ENCODE measurements at regions not wholly inside any gene's neighbourhood (a gene's known extent, or its start where the extent isn't known, plus 50 kb on each side); places are given as distances from the start of the nearest gene placed in this dataset.

- 2% methylated on average over 60 of the region's 60 CpGs for WGBS
- peaks cover 5 to 15% (median 10%) of the 10 kb centered on the region in 4 donors for H3K4me1 ChIP-seq (ENCODE audit: control insufficient read depth in 4 of 4, insufficient read depth in 4 of 4, low read length in 3 of 4)
- H3K36me3 ChIP-seq (ENCODE audit: control insufficient read depth in 4 of 4, insufficient read depth in 3 of 4, low read depth in 1 of 4, low read length in 3 of 4), result no peaks in the 10 kb centered on the region
- H3K27me3 ChIP-seq (ENCODE audit: control insufficient read depth in 4 of 4, insufficient read depth in 4 of 4, low read length in 3 of 4), result peaks cover 0 to 2% (median 0%) of the 10 kb centered on the region in 4 donors
- H3K27ac ChIP-seq (ENCODE audit: low read depth in 1 of 2, low read length in 2 of 2), result peak overlapping the region; percentile 67 to 73
- no peaks in the 10 kb centered on the region for H3K9me3 ChIP-seq (ENCODE audit: control insufficient read depth in 4 of 4, low read length in 3 of 4)
- peak overlapping the region; percentile 23 to 65 (median 59) for H3K4me3 ChIP-seq (ENCODE audit: low read depth in 1 of 3, low read length in 3 of 3)
- peak in 1 of 2 donors; percentile 83 for TF ChIP-seq EGR1 (IDR thresholded peaks at IDR 0.05; ENCODE audit: low read depth in 2 of 2)
- no peak for TF ChIP-seq JUND (IDR thresholded peaks at IDR 0.05)
- peak; percentile 39 for DNase-seq (ENCODE audit: low spot score)
- no peak overlapping the region for H3K9ac ChIP-seq (ENCODE audit: low read depth in 1 of 2, low read length in 2 of 2)
These were observed 109.4 kb downstream of the KCTD15 start for GRCh38 chr19:33905937-33906577.

DNA sequence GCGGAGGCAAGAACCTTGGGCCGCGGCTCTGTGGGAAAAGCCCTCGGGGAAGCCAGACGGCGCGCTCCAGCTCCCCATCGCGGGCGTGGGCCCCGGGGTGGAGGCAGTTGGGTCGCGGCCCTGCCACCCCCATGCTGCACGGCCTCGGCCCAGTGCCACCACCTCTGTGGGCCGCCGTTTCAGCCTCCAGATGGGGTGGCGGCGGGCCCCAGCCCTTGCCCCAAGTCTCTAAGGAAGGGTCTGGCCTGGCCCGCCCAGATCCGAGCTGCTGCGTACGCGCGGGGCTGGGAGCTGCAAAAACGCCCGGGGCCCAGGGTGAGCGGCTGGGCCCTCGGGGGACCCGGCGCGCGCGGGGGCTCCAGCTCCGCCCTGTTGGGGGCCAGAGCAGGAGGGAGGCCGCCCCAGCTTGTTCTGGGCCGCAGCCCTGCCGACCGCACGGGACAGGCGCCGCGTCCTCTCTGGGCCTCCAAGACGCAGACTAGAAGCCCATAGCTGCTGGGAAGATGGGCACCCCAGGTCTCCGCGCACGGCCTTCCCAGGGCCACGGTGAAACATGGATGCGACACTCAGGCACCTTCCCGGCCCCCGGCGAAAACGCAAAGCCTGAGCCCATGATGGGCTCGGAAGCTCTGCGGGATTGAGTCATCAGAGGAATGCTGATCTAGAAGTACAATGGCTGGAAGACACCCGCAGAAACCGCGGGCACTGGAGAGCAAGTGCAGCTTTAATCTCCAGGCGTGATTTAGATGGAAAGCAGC is 110.1 kb downstream of the KCTD15 start:
- Histone ChIP-seq H3K4me1 (ENCODE audit: control insufficient read depth in 4 of 4, insufficient read depth in 4 of 4, low read length in 3 of 4) (peaks cover 2 to 12% (median 7%) of the 10 kb centered on the region in 4 donors), H3K27ac (ENCODE audit: low read depth in 1 of 2, low read length in 2 of 2) (peak overlapping the region; percentile 19 to 23), H3K4me3 (ENCODE audit: low read depth in 1 of 3, low read length in 3 of 3) (peak overlapping the region in 2 of 3 donors; percentile 23 to 65), H3K9ac (ENCODE audit: low read depth in 1 of 2, low read length in 2 of 2) (no peak overlapping the region), H3K27me3 (ENCODE audit: control insufficient read depth in 4 of 4, insufficient read depth in 4 of 4, low read length in 3 of 4) (peaks cover 0 to 2% (median 0%) of the 10 kb centered on the region in 4 donors), H3K9me3 (ENCODE audit: control insufficient read depth in 4 of 4, low read length in 3 of 4) (no peaks in the 10 kb centered on the region), H3K36me3 (ENCODE audit: control insufficient read depth in 4 of 4, insufficient read depth in 3 of 4, low read depth in 1 of 4, low read length in 3 of 4) (no peaks in the 10 kb centered on the region)
- TF ChIP-seq GABPA (IDR thresholded peaks at IDR 0.05 in 1 of 2, conservative IDR thresholded peaks at IDR 0.05 in 1 of 2), result no peak
- TF ChIP-seq RXRA (IDR thresholded peaks at IDR 0.05), result no peak
- TF ChIP-seq EGR1 (IDR thresholded peaks at IDR 0.05; ENCODE audit: low read depth in 2 of 2), result no peak
- TF ChIP-seq YY1 (IDR thresholded peaks at IDR 0.05), result no peak
- TF ChIP-seq FOXA2 (IDR thresholded peaks at IDR 0.05), result no peak
- WGBS, result 14% methylated on average over 59 of the region's 59 CpGs
- no peak for DNase-seq (ENCODE audit: low spot score)

GRCh38 chr19:33910922-33911321 is 114.3 kb downstream of the KCTD15 start:
- 88% methylated on average over 7 of the region's 7 CpGs for whole genome bisulfite sequencing
- no peak overlapping the region for H3K27ac ChIP-seq (ENCODE audit: low read depth in 1 of 2, low read length in 2 of 2)

GRCh38 chr19:33914599-33914998 is 117.9 kb downstream of the KCTD15 start:
- no peaks in the 10 kb centered on the region for H3K27me3 ChIP-seq (ENCODE audit: control insufficient read depth in 4 of 4, insufficient read depth in 4 of 4, low read length in 3 of 4)
- H3K9ac ChIP-seq (ENCODE audit: low read depth in 1 of 2, low read length in 2 of 2), result no peak overlapping the region
- no peaks in the 10 kb centered on the region for H3K4me1 ChIP-seq (ENCODE audit: control insufficient read depth in 4 of 4, insufficient read depth in 4 of 4, low read length in 3 of 4)
- H3K27ac ChIP-seq (ENCODE audit: low read depth in 1 of 2, low read length in 2 of 2), result no peak overlapping the region
- no peaks in the 10 kb centered on the region for H3K36me3 ChIP-seq (ENCODE audit: control insufficient read depth in 4 of 4, insufficient read depth in 3 of 4, low read depth in 1 of 4, low read length in 3 of 4)
- peaks cover 0 to 2% (median under 1%) of the 10 kb centered on the region in 4 donors for H3K9me3 ChIP-seq (ENCODE audit: control insufficient read depth in 4 of 4, low read length in 3 of 4)
- DNase-seq (ENCODE audit: low spot score), result no peak
- WGBS, result 50% methylated on average over 9 of the region's 9 CpGs
- H3K4me3 ChIP-seq (ENCODE audit: low read depth in 1 of 3, low read length in 3 of 3), result no peak overlapping the region
- TF ChIP-seq FOXA1 (IDR thresholded peaks at IDR 0.05), result no peak
- TF ChIP-seq, protein P1, sequence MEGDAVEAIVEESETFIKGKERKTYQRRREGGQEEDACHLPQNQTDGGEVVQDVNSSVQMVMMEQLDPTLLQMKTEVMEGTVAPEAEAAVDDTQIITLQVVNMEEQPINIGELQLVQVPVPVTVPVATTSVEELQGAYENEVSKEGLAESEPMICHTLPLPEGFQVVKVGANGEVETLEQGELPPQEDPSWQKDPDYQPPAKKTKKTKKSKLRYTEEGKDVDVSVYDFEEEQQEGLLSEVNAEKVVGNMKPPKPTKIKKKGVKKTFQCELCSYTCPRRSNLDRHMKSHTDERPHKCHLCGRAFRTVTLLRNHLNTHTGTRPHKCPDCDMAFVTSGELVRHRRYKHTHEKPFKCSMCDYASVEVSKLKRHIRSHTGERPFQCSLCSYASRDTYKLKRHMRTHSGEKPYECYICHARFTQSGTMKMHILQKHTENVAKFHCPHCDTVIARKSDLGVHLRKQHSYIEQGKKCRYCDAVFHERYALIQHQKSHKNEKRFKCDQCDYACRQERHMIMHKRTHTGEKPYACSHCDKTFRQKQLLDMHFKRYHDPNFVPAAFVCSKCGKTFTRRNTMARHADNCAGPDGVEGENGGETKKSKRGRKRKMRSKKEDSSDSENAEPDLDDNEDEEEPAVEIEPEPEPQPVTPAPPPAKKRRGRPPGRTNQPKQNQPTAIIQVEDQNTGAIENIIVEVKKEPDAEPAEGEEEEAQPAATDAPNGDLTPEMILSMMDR (IDR thresholded peaks at IDR 0.05; ENCODE audit: low read depth, low read length, missing input control), result no peak
- TF ChIP-seq NR2F2 (IDR thresholded peaks at IDR 0.05), result no peak
- no peak for TF ChIP-seq HNF4A (conservative IDR thresholded peaks at IDR 0.05)
- TF ChIP-seq RAD21 (IDR thresholded peaks at IDR 0.05), result no peak
- TF ChIP-seq SP1 (IDR thresholded peaks at IDR 0.05), result no peak
- TF ChIP-seq, protein P2, sequence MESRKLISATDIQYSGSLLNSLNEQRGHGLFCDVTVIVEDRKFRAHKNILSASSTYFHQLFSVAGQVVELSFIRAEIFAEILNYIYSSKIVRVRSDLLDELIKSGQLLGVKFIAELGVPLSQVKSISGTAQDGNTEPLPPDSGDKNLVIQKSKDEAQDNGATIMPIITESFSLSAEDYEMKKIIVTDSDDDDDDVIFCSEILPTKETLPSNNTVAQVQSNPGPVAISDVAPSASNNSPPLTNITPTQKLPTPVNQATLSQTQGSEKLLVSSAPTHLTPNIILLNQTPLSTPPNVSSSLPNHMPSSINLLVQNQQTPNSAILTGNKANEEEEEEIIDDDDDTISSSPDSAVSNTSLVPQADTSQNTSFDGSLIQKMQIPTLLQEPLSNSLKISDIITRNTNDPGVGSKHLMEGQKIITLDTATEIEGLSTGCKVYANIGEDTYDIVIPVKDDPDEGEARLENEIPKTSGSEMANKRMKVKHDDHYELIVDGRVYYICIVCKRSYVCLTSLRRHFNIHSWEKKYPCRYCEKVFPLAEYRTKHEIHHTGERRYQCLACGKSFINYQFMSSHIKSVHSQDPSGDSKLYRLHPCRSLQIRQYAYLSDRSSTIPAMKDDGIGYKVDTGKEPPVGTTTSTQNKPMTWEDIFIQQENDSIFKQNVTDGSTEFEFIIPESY (IDR thresholded peaks at IDR 0.05), result no peak
- TF ChIP-seq EGR1 (IDR thresholded peaks at IDR 0.05; ENCODE audit: low read depth in 2 of 2), result no peak
- no peak for TF ChIP-seq FOXA2 (IDR thresholded peaks at IDR 0.05)
- TF ChIP-seq RXRA (IDR thresholded peaks at IDR 0.05), result no peak
- TF ChIP-seq, protein P3, sequence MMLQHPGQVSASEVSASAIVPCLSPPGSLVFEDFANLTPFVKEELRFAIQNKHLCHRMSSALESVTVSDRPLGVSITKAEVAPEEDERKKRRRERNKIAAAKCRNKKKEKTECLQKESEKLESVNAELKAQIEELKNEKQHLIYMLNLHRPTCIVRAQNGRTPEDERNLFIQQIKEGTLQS (IDR thresholded peaks at IDR 0.05), result no peak
- no peak for TF ChIP-seq MAX (IDR thresholded peaks at IDR 0.05)
- no peak for TF ChIP-seq GABPA (IDR thresholded peaks at IDR 0.05 in 1 of 2, conservative IDR thresholded peaks at IDR 0.05 in 1 of 2)

More at GRCh38 chr19:33910922-33911321, 114.3 kb downstream of the KCTD15 start:
- Histone ChIP-seq H3K36me3 (ENCODE audit: control insufficient read depth in 4 of 4, insufficient read depth in 3 of 4, low read depth in 1 of 4, low read length in 3 of 4) (no peaks in the 10 kb centered on the region), H3K4me1 (ENCODE audit: control insufficient read depth in 4 of 4, insufficient read depth in 4 of 4, low read length in 3 of 4) (peaks cover 2 to 5% (median 4%) of the 10 kb centered on the region in 4 donors), H3K9ac (ENCODE audit: low read depth in 1 of 2, low read length in 2 of 2) (no peak overlapping the region), H3K9me3 (ENCODE audit: control insufficient read depth in 4 of 4, low read length in 3 of 4) (no peaks in the 10 kb centered on the region), H3K27me3 (ENCODE audit: control insufficient read depth in 4 of 4, insufficient read depth in 4 of 4, low read length in 3 of 4) (peaks cover 0 to 2% (median 0%) of the 10 kb centered on the region in 4 donors), H3K4me3 (ENCODE audit: low read depth in 1 of 3, low read length in 3 of 3) (no peak overlapping the region)
- TF ChIP-seq NR2F2 (IDR thresholded peaks at IDR 0.05), result no peak
- DNase-seq (ENCODE audit: low spot score), result no peak

All from liver (tissue), 8 donors.